GM12878 (cell line): ENCODE measurements at regions not wholly inside any gene's neighbourhood (a gene's known extent, or its start where the extent isn't known, plus 50 kb on each side); places are given as distances from the start of the nearest gene placed in this dataset.
"Not testable (repeated sequence)": the region's sequence is repeated elsewhere in the genome, so short reads cannot be mapped to it uniquely, and the experiment has no call there.

Source experiments
- ATAC-seq: fragments of 200-7000 bp; cut with Tn5 transposase; 3 replicates; pipeline ENCODE4 v1.9.1; 2020; ENCODE audit warnings: mild to moderate bottlenecking, moderate library complexity
- BruUV-seq: library from RNA; stranded (reverse); fragments of 400-500 nt; replicated peaks from 2 replicates; lab custom pipeline; 2021; lab: Mats Ljungman, UMichigan
- CTCF ChIA-PET: fragments of 300-600 bp; sonication (Branson Sonifier 250); formaldehyde crosslinking; extraction: SDS; loops from one replicate; lab custom pipeline; 2021; ENCODE audit warnings: inconsistent platforms; lab: Yijun Ruan, JAX
- POLR2A ChIA-PET: fragments of 350-600 bp; formaldehyde crosslinking; extraction: SDS; loops from one replicate; lab custom pipeline; 2021; ENCODE audit warnings: inconsistent platforms; lab: Charles Lee
- RAD21 ChIA-PET: fragments of 300-600 bp; sonication (Branson Sonifier 250); formaldehyde crosslinking; loops from one replicate; lab custom pipeline; 2023; ENCODE audit warnings: antibody characterized with exemption; ENCODE audit not compliant: unreplicated experiment; lab: Charles Lee
- SMC1A ChIA-PET: fragments of 300-600 bp; sonication (Branson Sonifier 250); formaldehyde crosslinking; loops from one replicate; lab custom pipeline; 2023; ENCODE audit not compliant: unreplicated experiment, uncharacterized antibody; lab: Charles Lee
- DNase-seq: peaks from one replicate; pipeline ENCODE4 v3.0.0-alpha.2; 2011; ENCODE audit warnings: low read depth, low spot score
- FAIRE-seq: peaks from 3 replicates; lab custom pipeline; 2011; peaks lifted over from hg19 to GRCh38; lab: Jason Lieb, UNC
- H2AFZ ChIP-seq: 2 replicates; pipeline ENCODE4 v1.6.0; 2011; ENCODE audit warnings: low read depth, low read length, control low read depth; ENCODE audit not compliant: control insufficient read depth
- H3K27ac ChIP-seq: 2 replicates; pipeline ENCODE4 v1.5.1; 2011; ENCODE audit warnings: control low read depth; ENCODE audit not compliant: control insufficient read depth, insufficient read depth
- H3K27me3 ChIP-seq, 2 experiments: replicated peaks in 1 of 2; 2 replicates each; pipeline versions ENCODE4 v1.6.0 to v1.6.1; 2011; ENCODE audit warnings: low read length in 1 of 2; ENCODE audit not compliant: control insufficient read depth in 2 of 2, insufficient read depth in 2 of 2
- H3K36me3 ChIP-seq, 2 experiments: 2 replicates each; pipeline ENCODE4 v1.5.1; 2011; ENCODE audit warnings: low read length in 1 of 2; ENCODE audit not compliant: control insufficient read depth in 2 of 2, insufficient read depth in 2 of 2
- H3K4me1 ChIP-seq: 2 replicates; pipeline ENCODE4 v1.6.1; 2011; ENCODE audit warnings: mild to moderate bottlenecking, low read length, moderate library complexity, mixed read lengths; ENCODE audit not compliant: control insufficient read depth, insufficient read depth
- H3K4me2 ChIP-seq: 2 replicates; pipeline ENCODE4 v1.6.0; 2011; ENCODE audit warnings: control low read depth; ENCODE audit not compliant: control insufficient read depth, insufficient read depth
- H3K4me3 ChIP-seq: fragments of 200-600 bp; sonication (generic); 2 replicates; pipeline ENCODE4 v1.5.1; 2016
- H3K79me2 ChIP-seq: 2 replicates; pipeline ENCODE4 v1.6.0; 2011; ENCODE audit warnings: low read length; ENCODE audit not compliant: control insufficient read depth, insufficient read depth
- H3K9ac ChIP-seq: 2 replicates; pipeline ENCODE4 v1.8.0; 2011; ENCODE audit warnings: low read length, control low read depth, mixed read lengths; ENCODE audit not compliant: control insufficient read depth, insufficient read depth
- H3K9me3 ChIP-seq: replicated peaks from 3 replicates; pipeline ENCODE4 v1.5.1; 2011; ENCODE audit warnings: mild to moderate bottlenecking, low read length; ENCODE audit not compliant: control insufficient read depth, insufficient read depth
- H4K20me1 ChIP-seq: 2 replicates; pipeline ENCODE4 v1.6.0; 2011; ENCODE audit not compliant: control insufficient read depth, insufficient read depth
- LARP7 ChIP-seq: fragments of 450-650 bp; IDR thresholded peaks from 2 replicates; pipeline ENCODE4 v1.6.1; 2017; ENCODE audit warnings: mild to moderate bottlenecking
- MEF2A ChIP-seq: IDR thresholded peaks from 2 replicates; pipeline ENCODE4 v1.6.1; 2011; ENCODE audit warnings: low read depth, mild to moderate bottlenecking, low read length, moderate library complexity; ENCODE audit not compliant: insufficient read depth
- MEF2B ChIP-seq: fragments of 450-650 bp; IDR thresholded peaks from 2 replicates; pipeline ENCODE4 v1.6.1; 2018; ENCODE audit warnings: mild to moderate bottlenecking, moderate library complexity; ENCODE audit not compliant: partially characterized antibody, poor library complexity, severe bottlenecking
- WGBS: methylation state at CpG from one replicate; pipeline ENCODE4 v1.1.6; 2016; ENCODE audit warnings: low lambda C conversion rate; ENCODE audit not compliant: insufficient replicate concordance, insufficient coverage; ENCODE audit errors: missing lambda C conversion rate; 5-methylcytosine and 5-hydroxymethylcytosine counted together
- in situ Hi-C: fragments of 300-500 bp; cut with MboI; formaldehyde crosslinking; loops from 9 replicates; pipeline ENCODE4 v1.14.3; 2018; ENCODE audit warnings: mixed read lengths
- intact Hi-C: fragments of 100-400 bp; cut with micrococcal nuclease; formaldehyde crosslinking; loops from one replicate; pipeline ENCODE4 v1.14.2; 2022; ENCODE audit not compliant: unreplicated experiment

GRCh38 chr11:101241160-101241795 lies 111.7 kb upstream of the PGR start:
- 50% methylated on average over 19 of the region's 19 CpGs for WGBS

GRCh38 chr11:101231207-101231834 lies 101.7 kb upstream of the PGR start:
- intact Hi-C loops, H3K27ac ChIP-seq, in situ Hi-C loops, H2AFZ ChIP-seq, FAIRE-seq, H3K4me3 ChIP-seq, POLR2A ChIA-PET, H4K20me1 ChIP-seq, H3K36me3 ChIP-seq, BruUV-seq, CTCF ChIA-PET, H3K9me3 ChIP-seq, H3K27me3 ChIP-seq, H3K4me1 ChIP-seq, H3K9ac ChIP-seq, ATAC-seq, DNase-seq, RAD21 ChIA-PET, H3K79me2 ChIP-seq, H3K4me2 ChIP-seq: not testable (repeated sequence)
- WGBS = 65% methylated on average over 11 of the region's 16 CpGs
- SMC1A ChIA-PET = interaction anchor here (0.6 kb wide), 1 partner anchor 323 kb away, joined by 3 read pairs; no protein-coding TSS in a partner anchor

More at GRCh38 chr11:101241160-101241795, 111.7 kb upstream of the PGR start:
- no peak for DNase-seq
- Histone ChIP-seq H3K27me3 (no peaks in the 10 kb centered on the region), H3K36me3 (no peaks in the 10 kb centered on the region), H2AFZ (no peak overlapping the region), H3K4me3 (no peak overlapping the region), H3K4me2 (no peak overlapping the region), H3K79me2 (no peaks in the 10 kb centered on the region), H4K20me1 (no peaks in the 10 kb centered on the region), H3K9me3 (no peaks in the 10 kb centered on the region), H3K4me1 (no peaks in the 10 kb centered on the region), H3K9ac (no peak overlapping the region), H3K27ac (no peak overlapping the region)
- CTCF ChIA-PET = no interaction called here
- intact Hi-C loops = no loop called here
- no TSS peak for BruUV-seq
- no peak for ATAC-seq
- FAIRE-seq = no peak
- TF ChIP-seq MEF2A = no peak
- no peak for TF ChIP-seq LARP7
- no peak for TF ChIP-seq MEF2B
- in situ Hi-C loops = no loop called here
- SMC1A ChIA-PET = no interaction called here
- POLR2A ChIA-PET = no interaction called here
- RAD21 ChIA-PET = no interaction called here
